Nephron (organoid): ENCODE measurements at regions not wholly inside any gene's neighbourhood (a gene's known extent, or its start where the extent isn't known, plus 50 kb on each side); places are given as distances from the start of the nearest gene placed in this dataset.

ENCODE experiments used
- H3K27ac Mint-ChIP-seq, 3 experiments: 2 replicates each; pipeline ENCODE4 v1.8.0; 2020; ENCODE audit warnings: mixed read lengths in 3 of 3, mild to moderate bottlenecking in 2 of 3, moderate library complexity in 1 of 3
- H3K27me3 Mint-ChIP-seq: 2 replicates; pipeline ENCODE4 v1.8.0; 2021; ENCODE audit warnings: low read depth, mild to moderate bottlenecking, moderate library complexity, mixed read lengths
- H3K36me3 Mint-ChIP-seq: 2 replicates; pipeline ENCODE4 v1.8.0; 2020; ENCODE audit warnings: low read depth, mixed read lengths
- H3K4me1 Mint-ChIP-seq: 2 replicates; pipeline ENCODE4 v1.8.0; 2020; ENCODE audit warnings: mixed read lengths
- H3K4me3 Mint-ChIP-seq, 3 experiments: 2 replicates each; pipeline ENCODE4 v1.8.0; 2020; ENCODE audit warnings: mild to moderate bottlenecking in 3 of 3, mixed read lengths in 3 of 3, moderate library complexity in 2 of 3
- H3K9me3 Mint-ChIP-seq: 2 replicates; pipeline ENCODE4 v1.8.0; 2020; ENCODE audit warnings: mixed read lengths
- TF ChIP-seq, protein P1 (sequence below), 3 experiments: fragments of 200-600 bp; sonication (generic); IDR thresholded peaks; one replicate each; pipeline ENCODE4 v1.5.0; 2021; ENCODE audit warnings: antibody characterized with exemption in 3 of 3; ENCODE audit not compliant: unreplicated experiment in 3 of 3

DNA sequence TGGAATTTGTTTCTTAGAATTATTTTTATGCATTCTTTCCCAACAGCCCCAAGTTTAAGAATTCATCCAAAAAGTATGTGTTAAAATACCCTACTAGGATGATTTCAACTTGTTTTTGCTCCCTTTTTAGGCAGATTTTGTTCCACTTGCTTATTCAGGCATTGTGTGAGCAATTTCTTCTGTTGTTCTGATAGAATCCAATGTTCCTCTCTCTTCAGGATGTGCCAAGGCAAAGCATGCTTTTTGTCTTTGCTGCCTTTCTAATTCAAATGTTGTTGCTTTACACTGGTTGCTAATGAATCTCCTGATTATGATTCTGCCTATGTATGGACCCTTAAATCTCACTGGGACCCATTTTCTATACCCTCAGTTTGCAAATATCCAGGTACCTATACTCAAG, 131.2 kb upstream of the ARHGAP42 start:
- H3K4me1 Mint-ChIP-seq = peaks cover 14% of the 10 kb centered on the region
- no peaks in the 10 kb centered on the region for H3K36me3 Mint-ChIP-seq
- H3K27ac Mint-ChIP-seq = no peak overlapping the region
- H3K4me3 Mint-ChIP-seq = no peak overlapping the region
- no peaks in the 10 kb centered on the region for H3K27me3 Mint-ChIP-seq
- H3K9me3 Mint-ChIP-seq = no peaks in the 10 kb centered on the region
- TF ChIP-seq, protein P1, sequence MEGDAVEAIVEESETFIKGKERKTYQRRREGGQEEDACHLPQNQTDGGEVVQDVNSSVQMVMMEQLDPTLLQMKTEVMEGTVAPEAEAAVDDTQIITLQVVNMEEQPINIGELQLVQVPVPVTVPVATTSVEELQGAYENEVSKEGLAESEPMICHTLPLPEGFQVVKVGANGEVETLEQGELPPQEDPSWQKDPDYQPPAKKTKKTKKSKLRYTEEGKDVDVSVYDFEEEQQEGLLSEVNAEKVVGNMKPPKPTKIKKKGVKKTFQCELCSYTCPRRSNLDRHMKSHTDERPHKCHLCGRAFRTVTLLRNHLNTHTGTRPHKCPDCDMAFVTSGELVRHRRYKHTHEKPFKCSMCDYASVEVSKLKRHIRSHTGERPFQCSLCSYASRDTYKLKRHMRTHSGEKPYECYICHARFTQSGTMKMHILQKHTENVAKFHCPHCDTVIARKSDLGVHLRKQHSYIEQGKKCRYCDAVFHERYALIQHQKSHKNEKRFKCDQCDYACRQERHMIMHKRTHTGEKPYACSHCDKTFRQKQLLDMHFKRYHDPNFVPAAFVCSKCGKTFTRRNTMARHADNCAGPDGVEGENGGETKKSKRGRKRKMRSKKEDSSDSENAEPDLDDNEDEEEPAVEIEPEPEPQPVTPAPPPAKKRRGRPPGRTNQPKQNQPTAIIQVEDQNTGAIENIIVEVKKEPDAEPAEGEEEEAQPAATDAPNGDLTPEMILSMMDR (IDR thresholded peaks at IDR 0.05; ENCODE audit: unreplicated experiment in 3 of 3) = no peak

- H3K9me3 Mint-ChIP-seq = no peaks in the 10 kb centered on the region
- peaks cover 21% of the 10 kb centered on the region for H3K4me1 Mint-ChIP-seq
- no peak overlapping the region for H3K27ac Mint-ChIP-seq
- H3K27me3 Mint-ChIP-seq = no peaks in the 10 kb centered on the region
- TF ChIP-seq, protein P1 (IDR thresholded peaks at IDR 0.05; ENCODE audit: unreplicated experiment in 3 of 3) = no peak
- no peak overlapping the region for H3K4me3 Mint-ChIP-seq
- no peaks in the 10 kb centered on the region for H3K36me3 Mint-ChIP-seq
These were observed 130.3 kb upstream of the ARHGAP42 start for GRCh38 chr11:100556781-100557180.

DNA sequence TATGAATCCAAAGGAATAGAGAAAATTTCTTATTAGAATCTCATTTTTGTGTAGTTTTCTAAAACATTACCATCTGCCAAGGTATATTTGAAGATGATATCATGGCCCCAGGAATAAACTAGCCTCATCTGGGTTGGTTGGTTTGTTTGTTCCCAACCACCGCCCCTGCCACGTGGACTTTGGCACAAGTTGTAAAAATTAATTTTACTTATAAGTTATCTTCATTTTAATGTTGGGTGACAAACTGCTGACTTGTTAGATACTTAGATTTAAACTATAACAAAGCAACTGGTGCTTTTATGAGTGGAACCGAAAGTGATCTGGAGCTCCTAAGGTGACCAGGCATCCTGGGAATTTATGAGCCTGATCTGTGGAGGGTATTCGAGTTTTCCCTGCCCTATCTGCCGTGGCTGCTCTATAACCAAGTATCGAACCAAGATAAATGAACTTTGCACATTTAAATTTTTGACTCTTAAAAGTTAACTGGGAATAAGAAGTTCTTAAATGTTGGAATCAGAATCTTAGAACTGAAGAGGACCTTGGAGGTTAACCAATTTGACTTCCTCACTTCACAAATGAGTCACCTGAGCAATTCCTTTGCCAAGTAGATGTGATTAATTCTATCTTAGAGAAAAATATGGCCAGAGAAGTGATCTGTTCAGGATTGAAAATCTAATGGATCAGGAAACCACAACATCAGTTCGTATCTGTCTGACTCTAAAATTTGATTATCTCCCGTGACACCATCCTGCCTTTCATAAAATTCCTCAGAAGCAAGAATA, 129.1 kb upstream of the ARHGAP42 start:
- Mint-ChIP-seq H3K27me3 (no peaks in the 10 kb centered on the region), H3K36me3 (no peaks in the 10 kb centered on the region), H3K27ac (peak overlapping the region in 1 of 3 experiments; percentile 5), H3K4me3 (no peak overlapping the region), H3K4me1 (peaks cover 33% of the 10 kb centered on the region), H3K9me3 (no peaks in the 10 kb centered on the region)
- TF ChIP-seq, protein P1 (IDR thresholded peaks at IDR 0.05; ENCODE audit: unreplicated experiment in 3 of 3) = no peak

DNA sequence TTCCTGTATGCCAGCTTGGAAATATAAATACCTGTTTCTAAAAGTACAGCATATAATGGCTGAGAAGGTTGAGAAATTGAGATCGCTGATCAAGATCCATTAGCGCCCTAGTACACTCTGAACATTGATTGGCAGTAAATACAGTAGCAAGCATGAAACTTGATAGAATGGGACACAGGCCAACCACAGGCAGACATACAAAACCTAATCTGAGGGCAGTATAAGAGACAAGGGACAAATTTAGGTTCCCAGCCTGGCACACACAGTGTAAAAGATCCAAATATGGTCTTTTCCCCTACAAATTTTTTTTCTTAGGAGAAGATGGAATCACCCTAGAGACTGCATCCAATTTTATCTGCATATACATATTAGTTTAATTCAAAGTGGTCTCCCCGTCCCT, 126.5 kb upstream of the ARHGAP42 start:
- H3K36me3 Mint-ChIP-seq = no peaks in the 10 kb centered on the region
- no peak overlapping the region for H3K4me3 Mint-ChIP-seq
- H3K27ac Mint-ChIP-seq = peak overlapping the region; percentile 47 to 90 (median 52)
- H3K4me1 Mint-ChIP-seq = peaks cover 39% of the 10 kb centered on the region
- no peaks in the 10 kb centered on the region for H3K27me3 Mint-ChIP-seq
- TF ChIP-seq, protein P1 (IDR thresholded peaks at IDR 0.05; ENCODE audit: unreplicated experiment in 3 of 3) = no peak
- peaks cover 2% of the 10 kb centered on the region for H3K9me3 Mint-ChIP-seq

DNA sequence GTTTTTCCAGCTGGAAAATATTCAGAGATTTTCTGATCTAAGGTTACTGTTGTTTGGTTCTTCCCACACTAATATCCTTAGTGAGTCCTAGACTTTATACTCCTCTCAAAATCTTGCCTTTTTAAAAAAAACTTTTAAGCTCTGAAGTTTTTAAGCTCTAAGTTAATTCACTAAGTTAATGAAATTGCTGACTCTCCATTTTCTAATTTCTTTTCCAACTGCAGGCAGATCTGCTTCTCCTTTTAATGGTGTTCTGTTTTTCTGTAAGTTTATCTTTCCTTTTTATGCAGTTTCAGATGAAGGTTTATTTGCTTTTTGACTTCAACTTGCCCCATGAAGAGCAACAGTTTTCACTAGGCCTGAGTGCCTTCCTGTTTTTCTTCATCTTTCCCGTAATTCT, 125.8 kb upstream of the ARHGAP42 start:
- peaks cover 39% of the 10 kb centered on the region for H3K4me1 Mint-ChIP-seq
- H3K27me3 Mint-ChIP-seq = no peaks in the 10 kb centered on the region
- TF ChIP-seq, protein P1 (IDR thresholded peaks at IDR 0.05; ENCODE audit: unreplicated experiment in 3 of 3) = no peak
- H3K27ac Mint-ChIP-seq = peak overlapping the region; percentile 76 to 90 (median 80)
- no peaks in the 10 kb centered on the region for H3K36me3 Mint-ChIP-seq
- peaks cover 2% of the 10 kb centered on the region for H3K9me3 Mint-ChIP-seq
- no peak overlapping the region for H3K4me3 Mint-ChIP-seq

- Mint-ChIP-seq H3K27ac (peak overlapping the region; percentile 76 to 90 (median 80)), H3K27me3 (no peaks in the 10 kb centered on the region), H3K36me3 (no peaks in the 10 kb centered on the region), H3K4me1 (peaks cover 39% of the 10 kb centered on the region), H3K9me3 (peaks cover 2% of the 10 kb centered on the region), H3K4me3 (no peak overlapping the region)
- TF ChIP-seq, protein P1 (IDR thresholded peaks at IDR 0.05; ENCODE audit: unreplicated experiment in 3 of 3) = no peak
These were observed 125.0 kb upstream of the ARHGAP42 start for GRCh38 chr11:100562128-100562527.
